HepG2 (cell line): ENCODE measurements at regions not wholly inside any gene's neighbourhood (a gene's known extent, or its start where the extent isn't known, plus 50 kb on each side); places are given as distances from the start of the nearest gene placed in this dataset.

Experiments
- ATAC-seq: fragments of 200-7000 bp; cut with Tn5 transposase; 3 replicates; pipeline ENCODE4 v1.9.1; 2020; ENCODE audit warnings: mild to moderate bottlenecking, moderate library complexity
- BruUV-seq: library from RNA; stranded (reverse); fragments of 400-500 nt; replicated peaks from 2 replicates; lab custom pipeline; 2021; lab: Mats Ljungman, UMichigan
- CTCF ChIA-PET: fragments of 300-600 bp; formaldehyde crosslinking; extraction: SDS; loops from one replicate; lab custom pipeline; 2021; ENCODE audit warnings: low total read pairs, inconsistent platforms, low intra/inter-chr PET ratio; lab: Yijun Ruan, JAX
- POLR2A ChIA-PET: fragments of 350-600 bp; sonication (Branson Sonifier 250); formaldehyde crosslinking; loops from one replicate; lab custom pipeline; 2020; ENCODE audit warnings: antibody characterized with exemption, inconsistent platforms; lab: Yijun Ruan, JAX
- DNase-seq: peaks from one replicate; pipeline ENCODE4 v3.0.0-alpha.2; 2015; ENCODE audit warnings: low spot score
- FAIRE-seq: peaks from 3 replicates; lab custom pipeline; 2011; peaks lifted over from hg19 to GRCh38; lab: Jason Lieb, UNC
- H2AFZ ChIP-seq: one replicate; pipeline ENCODE4 v1.6.1; 2011; ENCODE audit warnings: low read length, inconsistent platforms
- H3K27ac ChIP-seq: fragments of 300-600 bp; 3 replicates; pipeline ENCODE4 v1.8.0; 2011; ENCODE audit warnings: mixed run types, mild to moderate bottlenecking, mixed read lengths, low read length, inconsistent platforms; ENCODE audit not compliant: insufficient read depth; ENCODE audit errors: extremely low read length
- H3K27me3 ChIP-seq, 2 experiments: fragments of 200-600 bp in 1 of 2; 2 replicates in 1 of 2; 3 replicates in 1 of 2; pipeline versions ENCODE4 v1.6.0 to v1.8.0; 2011; ENCODE audit warnings: low read length in 2 of 2, mild to moderate bottlenecking in 2 of 2, moderate library complexity in 2 of 2, inconsistent platforms in 1 of 2; ENCODE audit not compliant: insufficient read depth in 2 of 2, control insufficient read depth in 1 of 2
- H3K36me3 ChIP-seq, 2 experiments: fragments of 200-600 bp in 1 of 2; replicated peaks in 1 of 2; 2 replicates in 1 of 2; 3 replicates in 1 of 2; pipeline versions ENCODE4 v1.5.1 to v1.8.0; 2011; ENCODE audit warnings: low read length in 2 of 2, inconsistent platforms in 1 of 2; ENCODE audit not compliant: insufficient read depth in 2 of 2, control insufficient read depth in 1 of 2
- H3K4me1 ChIP-seq: 2 replicates; pipeline ENCODE4 v1.5.1; 2012; ENCODE audit warnings: low read length, inconsistent platforms; ENCODE audit not compliant: insufficient read depth
- H3K4me2 ChIP-seq: 2 replicates; pipeline ENCODE4 v1.6.0; 2011; ENCODE audit warnings: low read depth, low read length, inconsistent platforms
- H3K4me3 ChIP-seq, 3 experiments: fragments of 200-600 bp in 1 of 3; sonication (generic), shearing (Covaris generic) in 1 of 3; replicated peaks in 1 of 3; 2 replicates each; pipeline ENCODE4 v1.5.1; 2011 to 2016; ENCODE audit warnings: low read length in 3 of 3, inconsistent platforms in 2 of 3, low read depth in 2 of 3, mild to moderate bottlenecking in 2 of 3, control low read depth in 1 of 3, mixed read lengths in 1 of 3; ENCODE audit not compliant: insufficient read depth in 1 of 3
- H3K79me2 ChIP-seq: one replicate; pipeline ENCODE4 v1.6.1; 2011; ENCODE audit warnings: low read length, inconsistent platforms; ENCODE audit not compliant: insufficient read depth
- H3K9ac ChIP-seq: 2 replicates; pipeline ENCODE4 v1.6.0; 2011; ENCODE audit warnings: mild to moderate bottlenecking, low read depth, low read length, inconsistent platforms; ENCODE audit not compliant: insufficient read depth
- H3K9me3 ChIP-seq: 2 replicates; pipeline ENCODE4 v1.5.1; 2012; ENCODE audit warnings: mild to moderate bottlenecking, low read length
- H4K20me1 ChIP-seq: 2 replicates; pipeline ENCODE4 v1.6.0; 2011; ENCODE audit warnings: inconsistent platforms, mild to moderate bottlenecking, low read length, moderate library complexity; ENCODE audit not compliant: insufficient read depth
- ADNP ChIP-seq: sonication (generic); formaldehyde crosslinking; IDR thresholded peaks from 2 replicates; pipeline ENCODE4 v1.4.0; 2020; ENCODE audit warnings: missing genetic modification reagents
- HIVEP1 ChIP-seq: sonication (generic); formaldehyde crosslinking; IDR thresholded peaks from 2 replicates; pipeline ENCODE4 v1.4.0; 2020; ENCODE audit warnings: mild to moderate bottlenecking, missing genetic modification reagents
- MTF2 ChIP-seq: sonication (generic); formaldehyde crosslinking; IDR thresholded peaks from 2 replicates; pipeline ENCODE4 v1.5.0; 2020; ENCODE audit warnings: missing genetic modification reagents, borderline replicate concordance
- PITX1 ChIP-seq: sonication (generic); formaldehyde crosslinking; IDR thresholded peaks from 2 replicates; pipeline ENCODE4 v1.5.1; 2020; ENCODE audit warnings: mild to moderate bottlenecking, missing genetic modification reagents
- PPARG ChIP-seq: conservative IDR thresholded peaks from 2 replicates; pipeline ENCODE4 v1.6.1; 2016; ENCODE audit warnings: missing biosample characterization, missing genetic modification reagents
- REL ChIP-seq: sonication (generic); formaldehyde crosslinking; conservative IDR thresholded peaks from 2 replicates; pipeline ENCODE4 v1.8.0; 2022; ENCODE audit warnings: mild to moderate bottlenecking, missing genetic modification reagents, moderate library complexity
- TOPORS ChIP-seq: sonication (generic); formaldehyde crosslinking; IDR thresholded peaks from 2 replicates; pipeline ENCODE4 v1.8.0; 2023; ENCODE audit warnings: mild to moderate bottlenecking, missing genetic modification reagents
- ZNF260 ChIP-seq: sonication (generic); formaldehyde crosslinking; IDR thresholded peaks from 2 replicates; pipeline ENCODE4 v1.4.0; 2020; ENCODE audit warnings: missing genetic modification reagents, low read depth, mild to moderate bottlenecking, borderline replicate concordance
- ZNF282 ChIP-seq: fragments of 450-650 bp; IDR thresholded peaks from 2 replicates; pipeline ENCODE4 v1.6.1; 2018; ENCODE audit not compliant: partially characterized antibody
- ZNF343 ChIP-seq: sonication (generic); formaldehyde crosslinking; IDR thresholded peaks from 2 replicates; pipeline ENCODE4 v1.4.0; 2020; ENCODE audit warnings: mild to moderate bottlenecking, missing genetic modification reagents
- ZNF441 ChIP-seq: sonication (generic); formaldehyde crosslinking; IDR thresholded peaks from 2 replicates; pipeline ENCODE4 v1.7.0; 2021; ENCODE audit warnings: missing genetic modification reagents, borderline replicate concordance
- ZNF652 ChIP-seq: IDR thresholded peaks from 2 replicates; pipeline ENCODE4 v1.6.1; 2016; ENCODE audit warnings: low read depth, borderline replicate concordance
- WGBS: methylation state at CpG from one replicate; pipeline ENCODE4 v1.1.6; 2017; ENCODE audit warnings: low lambda C conversion rate; 5-methylcytosine and 5-hydroxymethylcytosine counted together
- in situ Hi-C: cut with HindIII; loops from 2 replicates; pipeline ENCODE4 v1.10.0; 2017; ENCODE audit warnings: low pct_unique_long_range_greater_than_20kb; ENCODE audit not compliant: extremely low pct_ligation_motif_present
- intact Hi-C: fragments of 100-400 bp; cut with micrococcal nuclease; formaldehyde crosslinking; loops from one replicate; pipeline ENCODE4 v1.10.0; 2022; ENCODE audit not compliant: unreplicated experiment
- TF ChIP-seq, protein P1 (sequence below): sonication (generic); formaldehyde crosslinking; IDR thresholded peaks from 2 replicates; pipeline ENCODE4 v1.8.1; 2023; ENCODE audit warnings: mild to moderate bottlenecking, missing genetic modification reagents
- TF ChIP-seq, protein P2 (sequence below): sonication (generic); formaldehyde crosslinking; IDR thresholded peaks from 2 replicates; pipeline ENCODE4 v1.4.0; 2020; ENCODE audit warnings: low read depth, mild to moderate bottlenecking, missing genetic modification reagents

DNA sequence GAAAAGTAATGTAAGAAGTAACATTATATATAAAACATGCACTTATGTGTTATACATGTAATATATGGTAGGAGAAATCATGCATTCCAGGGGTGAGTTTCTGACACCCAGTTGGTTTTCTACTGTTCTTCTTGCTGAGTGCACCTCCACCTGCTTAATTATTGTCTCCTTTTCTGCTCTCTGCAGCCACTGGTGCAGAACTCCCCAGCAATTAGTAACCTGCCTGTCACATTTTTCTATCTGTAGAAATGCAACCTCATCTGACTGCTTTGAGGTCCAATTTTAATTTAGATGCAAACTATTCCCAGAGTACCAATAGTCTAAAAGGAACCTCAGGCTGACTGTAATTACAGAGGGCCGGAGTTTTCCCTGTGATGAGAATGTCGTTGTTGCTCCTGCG is 842.1 kb downstream of the AACS start:
- BruUV-seq: no TSS peak
- Histone ChIP-seq H3K9ac (no peak overlapping the region), H3K9me3 (peaks cover 58% of the 10 kb centered on the region), H3K4me3 (no peak overlapping the region), H3K4me1 (no peaks in the 10 kb centered on the region), H3K27me3 (no peaks in the 10 kb centered on the region), H4K20me1 (no peaks in the 10 kb centered on the region), H3K79me2 (no peaks in the 10 kb centered on the region), H2AFZ (no peak overlapping the region), H3K27ac (no peak overlapping the region), H3K36me3 (no peaks in the 10 kb centered on the region), H3K4me2 (no peak overlapping the region)
- ChIA-PET CTCF (no interaction called here), POLR2A (no interaction called here)
- DNase-seq: no peak
- intact Hi-C loops (no loop called here), in situ Hi-C loops (no loop called here)
- TF ChIP-seq, protein P1, sequence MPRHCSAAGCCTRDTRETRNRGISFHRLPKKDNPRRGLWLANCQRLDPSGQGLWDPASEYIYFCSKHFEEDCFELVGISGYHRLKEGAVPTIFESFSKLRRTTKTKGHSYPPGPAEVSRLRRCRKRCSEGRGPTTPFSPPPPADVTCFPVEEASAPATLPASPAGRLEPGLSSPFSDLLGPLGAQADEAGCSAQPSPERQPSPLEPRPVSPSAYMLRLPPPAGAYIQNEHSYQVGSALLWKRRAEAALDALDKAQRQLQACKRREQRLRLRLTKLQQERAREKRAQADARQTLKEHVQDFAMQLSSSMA (CRISPR knock-in tag): no peak
- TF ChIP-seq ADNP (CRISPR knock-in tag) (no peak), TOPORS (CRISPR knock-in tag) (no peak), REL (no peak), ZNF343 (no peak), PPARG (no peak), MTF2 (CRISPR knock-in tag) (no peak), HIVEP1 (no peak), ZNF652 (CRISPR knock-in tag) (no peak), ZNF260 (CRISPR knock-in tag) (no peak), ZNF441 (CRISPR knock-in tag) (no peak), ZNF282 (no peak), PITX1 (no peak)
- TF ChIP-seq, protein P2, sequence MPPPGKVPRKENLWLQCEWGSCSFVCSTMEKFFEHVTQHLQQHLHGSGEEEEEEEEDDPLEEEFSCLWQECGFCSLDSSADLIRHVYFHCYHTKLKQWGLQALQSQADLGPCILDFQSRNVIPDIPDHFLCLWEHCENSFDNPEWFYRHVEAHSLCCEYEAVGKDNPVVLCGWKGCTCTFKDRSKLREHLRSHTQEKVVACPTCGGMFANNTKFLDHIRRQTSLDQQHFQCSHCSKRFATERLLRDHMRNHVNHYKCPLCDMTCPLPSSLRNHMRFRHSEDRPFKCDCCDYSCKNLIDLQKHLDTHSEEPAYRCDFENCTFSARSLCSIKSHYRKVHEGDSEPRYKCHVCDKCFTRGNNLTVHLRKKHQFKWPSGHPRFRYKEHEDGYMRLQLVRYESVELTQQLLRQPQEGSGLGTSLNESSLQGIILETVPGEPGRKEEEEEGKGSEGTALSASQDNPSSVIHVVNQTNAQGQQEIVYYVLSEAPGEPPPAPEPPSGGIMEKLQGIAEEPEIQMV (CRISPR knock-in tag): no peak
- ATAC-seq: no peak
- no peak for FAIRE-seq
- WGBS: 4% methylated on average over 3 of the region's 3 CpGs
